Liver (tissue), 7 donors: ENCODE measurements at regions not wholly inside any gene's neighbourhood (a gene's known extent, or its start where the extent isn't known, plus 50 kb on each side); places are given as distances from the start of the nearest gene placed in this dataset.

ENCODE experiments used
- DNase-seq: peaks from one replicate; pipeline ENCODE4 v3.0.0-alpha.2; 2017; ENCODE audit warnings: low spot score
- H3K27ac ChIP-seq, 2 donors: one replicate each; pipeline ENCODE4 v1.7.0; 2013; ENCODE audit warnings: inconsistent platforms in 2 of 2, low read length in 2 of 2, control low read depth in 1 of 2, low read depth in 1 of 2, mild to moderate bottlenecking in 1 of 2
- H3K27me3 ChIP-seq, 4 donors: one replicate each; pipeline versions ENCODE4 v1.6.1 to v1.7.0; 2013; ENCODE audit warnings: low read length in 3 of 4, inconsistent platforms in 1 of 4, mild to moderate bottlenecking in 1 of 4, moderate library complexity in 1 of 4; ENCODE audit not compliant: control insufficient read depth in 4 of 4, insufficient read depth in 4 of 4
- H3K36me3 ChIP-seq, 4 donors: one replicate each; pipeline versions ENCODE4 v1.6.1 to v1.7.0; 2013; ENCODE audit warnings: low read length in 3 of 4, mild to moderate bottlenecking in 3 of 4, low read depth in 1 of 4, moderate library complexity in 1 of 4; ENCODE audit not compliant: control insufficient read depth in 4 of 4, insufficient read depth in 3 of 4
- H3K4me1 ChIP-seq, 4 donors: one replicate each; pipeline versions ENCODE4 v1.6.1 to v1.7.0; 2013; ENCODE audit warnings: low read length in 3 of 4, mild to moderate bottlenecking in 3 of 4, moderate library complexity in 1 of 4; ENCODE audit not compliant: control insufficient read depth in 4 of 4, insufficient read depth in 4 of 4
- H3K4me3 ChIP-seq, 3 donors: one replicate each; pipeline versions ENCODE4 v1.6.1 to v1.7.0; 2013; ENCODE audit warnings: low read length in 3 of 3, control low read depth in 1 of 3, low read depth in 1 of 3, mild to moderate bottlenecking in 1 of 3
- H3K9ac ChIP-seq, 2 donors: one replicate each; pipeline ENCODE4 v1.7.0; 2013; ENCODE audit warnings: low read length in 2 of 2, mild to moderate bottlenecking in 2 of 2, moderate library complexity in 2 of 2, control low read depth in 1 of 2, low read depth in 1 of 2
- H3K9me3 ChIP-seq, 4 donors: one replicate each; pipeline versions ENCODE4 v1.6.1 to v1.7.0; 2013; ENCODE audit warnings: low read length in 3 of 4; ENCODE audit not compliant: control insufficient read depth in 4 of 4
- ATF3 ChIP-seq: IDR thresholded peaks from 2 replicates; pipeline ENCODE4 v1.6.1; 2016; ENCODE audit warnings: antibody characterized with exemption
- EGR1 ChIP-seq, 2 donors: IDR thresholded peaks; 2 replicates each; pipeline ENCODE4 v1.6.1; 2016 to 2018; ENCODE audit warnings: antibody characterized with exemption in 2 of 2, low read depth in 2 of 2
- FOXA1 ChIP-seq: IDR thresholded peaks from 2 replicates; pipeline ENCODE4 v1.6.1; 2016; ENCODE audit warnings: antibody characterized with exemption
- FOXA2 ChIP-seq: IDR thresholded peaks from 2 replicates; pipeline ENCODE4 v1.6.1; 2016; ENCODE audit warnings: antibody characterized with exemption
- GABPA ChIP-seq, 2 donors: IDR thresholded peaks in 1 of 2; conservative IDR thresholded peaks in 1 of 2; 2 replicates each; pipeline ENCODE4 v1.6.1; 2016; ENCODE audit warnings: antibody characterized with exemption in 2 of 2, mild to moderate bottlenecking in 1 of 2, moderate library complexity in 1 of 2
- HNF4A ChIP-seq, 2 donors: conservative IDR thresholded peaks; 2 replicates each; pipeline ENCODE4 v1.6.1; 2016; ENCODE audit warnings: antibody characterized with exemption in 2 of 2, mild to moderate bottlenecking in 2 of 2
- HNF4G ChIP-seq: IDR thresholded peaks from 2 replicates; pipeline ENCODE4 v1.6.1; 2016; ENCODE audit warnings: antibody characterized with exemption
- JUND ChIP-seq, 2 donors: IDR thresholded peaks; 2 replicates each; pipeline ENCODE4 v1.6.1; 2016; ENCODE audit warnings: antibody characterized with exemption in 2 of 2
- MAX ChIP-seq: IDR thresholded peaks from 2 replicates; pipeline ENCODE4 v1.6.1; 2016; ENCODE audit warnings: antibody characterized with exemption
- NR2F2 ChIP-seq: IDR thresholded peaks from 2 replicates; pipeline ENCODE4 v1.6.1; 2016; ENCODE audit warnings: antibody characterized with exemption
- RAD21 ChIP-seq, 2 donors: IDR thresholded peaks; 2 replicates each; pipeline ENCODE4 v1.6.1; 2016; ENCODE audit warnings: antibody characterized with exemption in 2 of 2, mild to moderate bottlenecking in 2 of 2
- REST ChIP-seq: IDR thresholded peaks from 2 replicates; pipeline ENCODE4 v1.6.1; 2016; ENCODE audit warnings: antibody characterized with exemption, mild to moderate bottlenecking
- RXRA ChIP-seq, 2 donors: IDR thresholded peaks; 2 replicates each; pipeline ENCODE4 v1.6.1; 2017 to 2018; ENCODE audit warnings: antibody characterized with exemption in 2 of 2, mild to moderate bottlenecking in 1 of 2
- SP1 ChIP-seq: IDR thresholded peaks from 2 replicates; pipeline ENCODE4 v1.6.1; 2018; ENCODE audit warnings: antibody characterized with exemption, mild to moderate bottlenecking
- TAF1 ChIP-seq: conservative IDR thresholded peaks from 2 replicates; pipeline ENCODE4 v1.6.1; 2016; ENCODE audit warnings: antibody characterized with exemption, mild to moderate bottlenecking
- YY1 ChIP-seq: IDR thresholded peaks from 2 replicates; pipeline ENCODE4 v1.6.1; 2016; ENCODE audit warnings: antibody characterized with exemption, mild to moderate bottlenecking
- TF ChIP-seq, protein P1 (sequence below): IDR thresholded peaks from 2 replicates; pipeline ENCODE4 v1.6.1; 2016; ENCODE audit warnings: antibody characterized with exemption
- TF ChIP-seq, protein P2 (sequence below): fragments of 150-350 bp; IDR thresholded peaks from 2 replicates; pipeline ENCODE4 v1.5.1; 2017; ENCODE audit warnings: improper control_type of control experiment, low read depth, low read length; ENCODE audit not compliant: missing input control
- donor health status: healthy.
- donor health status: healthy.
- donor health status: healthy.
- donor health status: healthy.

DNA sequence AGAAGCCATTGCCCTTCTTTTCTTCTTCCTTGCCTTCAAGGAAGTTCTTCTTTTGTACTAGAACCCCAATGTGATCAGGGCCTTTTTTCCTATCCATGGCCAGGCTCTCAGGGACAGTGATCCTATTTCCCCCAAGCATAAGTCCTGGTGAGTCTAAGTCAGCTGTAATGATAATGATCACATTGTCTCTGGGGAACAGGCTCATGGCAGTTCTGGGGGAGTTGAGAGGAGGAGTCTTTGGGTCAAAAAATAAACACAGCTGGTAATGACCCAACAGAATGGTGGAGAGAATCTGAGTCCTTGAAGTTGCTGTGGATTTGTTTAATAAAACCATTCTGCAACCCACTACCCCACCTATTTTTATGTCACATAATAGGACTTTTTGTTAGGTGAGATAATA is 96.6 kb downstream of the SOCS6 start:
- no peaks in the 10 kb centered on the region for H3K36me3 ChIP-seq
- H3K9ac ChIP-seq: no peak overlapping the region
- no peaks in the 10 kb centered on the region for H3K9me3 ChIP-seq
- no peak for DNase-seq
- H3K27me3 ChIP-seq: no peaks in the 10 kb centered on the region
- no peak for TF ChIP-seq JUND (IDR thresholded peaks at IDR 0.05)
- no peak for TF ChIP-seq RAD21 (IDR thresholded peaks at IDR 0.05)
- TF ChIP-seq, protein P1, sequence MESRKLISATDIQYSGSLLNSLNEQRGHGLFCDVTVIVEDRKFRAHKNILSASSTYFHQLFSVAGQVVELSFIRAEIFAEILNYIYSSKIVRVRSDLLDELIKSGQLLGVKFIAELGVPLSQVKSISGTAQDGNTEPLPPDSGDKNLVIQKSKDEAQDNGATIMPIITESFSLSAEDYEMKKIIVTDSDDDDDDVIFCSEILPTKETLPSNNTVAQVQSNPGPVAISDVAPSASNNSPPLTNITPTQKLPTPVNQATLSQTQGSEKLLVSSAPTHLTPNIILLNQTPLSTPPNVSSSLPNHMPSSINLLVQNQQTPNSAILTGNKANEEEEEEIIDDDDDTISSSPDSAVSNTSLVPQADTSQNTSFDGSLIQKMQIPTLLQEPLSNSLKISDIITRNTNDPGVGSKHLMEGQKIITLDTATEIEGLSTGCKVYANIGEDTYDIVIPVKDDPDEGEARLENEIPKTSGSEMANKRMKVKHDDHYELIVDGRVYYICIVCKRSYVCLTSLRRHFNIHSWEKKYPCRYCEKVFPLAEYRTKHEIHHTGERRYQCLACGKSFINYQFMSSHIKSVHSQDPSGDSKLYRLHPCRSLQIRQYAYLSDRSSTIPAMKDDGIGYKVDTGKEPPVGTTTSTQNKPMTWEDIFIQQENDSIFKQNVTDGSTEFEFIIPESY: no peak
- no peak for TF ChIP-seq RXRA (IDR thresholded peaks at IDR 0.05)
- TF ChIP-seq HNF4A (conservative IDR thresholded peaks at IDR 0.05): no peak
- no peak for TF ChIP-seq HNF4G
- TF ChIP-seq YY1: no peak
- no peak for TF ChIP-seq FOXA1
- TF ChIP-seq, protein P2, sequence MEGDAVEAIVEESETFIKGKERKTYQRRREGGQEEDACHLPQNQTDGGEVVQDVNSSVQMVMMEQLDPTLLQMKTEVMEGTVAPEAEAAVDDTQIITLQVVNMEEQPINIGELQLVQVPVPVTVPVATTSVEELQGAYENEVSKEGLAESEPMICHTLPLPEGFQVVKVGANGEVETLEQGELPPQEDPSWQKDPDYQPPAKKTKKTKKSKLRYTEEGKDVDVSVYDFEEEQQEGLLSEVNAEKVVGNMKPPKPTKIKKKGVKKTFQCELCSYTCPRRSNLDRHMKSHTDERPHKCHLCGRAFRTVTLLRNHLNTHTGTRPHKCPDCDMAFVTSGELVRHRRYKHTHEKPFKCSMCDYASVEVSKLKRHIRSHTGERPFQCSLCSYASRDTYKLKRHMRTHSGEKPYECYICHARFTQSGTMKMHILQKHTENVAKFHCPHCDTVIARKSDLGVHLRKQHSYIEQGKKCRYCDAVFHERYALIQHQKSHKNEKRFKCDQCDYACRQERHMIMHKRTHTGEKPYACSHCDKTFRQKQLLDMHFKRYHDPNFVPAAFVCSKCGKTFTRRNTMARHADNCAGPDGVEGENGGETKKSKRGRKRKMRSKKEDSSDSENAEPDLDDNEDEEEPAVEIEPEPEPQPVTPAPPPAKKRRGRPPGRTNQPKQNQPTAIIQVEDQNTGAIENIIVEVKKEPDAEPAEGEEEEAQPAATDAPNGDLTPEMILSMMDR: no peak
- TF ChIP-seq TAF1: no peak
- no peak for TF ChIP-seq REST
- no peak for TF ChIP-seq ATF3
- no peak for TF ChIP-seq FOXA2
- no peak for TF ChIP-seq EGR1 (IDR thresholded peaks at IDR 0.05; ENCODE audit: low read depth in 2 of 2)
- no peak for TF ChIP-seq MAX
- no peak for TF ChIP-seq SP1
- no peak for TF ChIP-seq GABPA (IDR thresholded peaks at IDR 0.05 in 1 of 2, conservative IDR thresholded peaks at IDR 0.05 in 1 of 2)
- TF ChIP-seq NR2F2: no peak
- H3K27ac ChIP-seq: no peak overlapping the region
- H3K4me1 ChIP-seq: peaks cover 0 to 14% (median 7%) of the 10 kb centered on the region in 4 donors
- H3K4me3 ChIP-seq: no peak overlapping the region
